Heart right ventricle (tissue), 16 donors: ENCODE measurements at regions not wholly inside any gene's neighbourhood (a gene's known extent, or its start where the extent isn't known, plus 50 kb on each side); places are given as distances from the start of the nearest gene placed in this dataset.

Experiments
- ATAC-seq, 8 donors: fragments of 200-7000 bp; cut with Tn5 transposase; one replicate each; pipeline ENCODE4 v1.9.1; 2020; ENCODE audit warnings: mild to moderate bottlenecking in 8 of 8, moderate library complexity in 8 of 8, moderate number of reproducible peaks in 1 of 8
- DNase-seq, 2 donors: peaks; one replicate each; pipeline ENCODE4 v3.0.0-alpha.2; 2020
- H3K27ac ChIP-seq, 10 donors: fragments of 200-600 bp; sonication (generic) in 2 of 10; one replicate each; pipeline versions ENCODE4 v1.5.0 to v1.8.0; 2020 to 2022; ENCODE audit warnings: mild to moderate bottlenecking in 3 of 10
- H3K27me3 ChIP-seq, 7 donors: fragments of 200-600 bp; one replicate each; pipeline ENCODE4 v1.8.0; 2021 to 2022; ENCODE audit warnings: mild to moderate bottlenecking in 2 of 7
- H3K36me3 ChIP-seq, 9 donors: fragments of 200-600 bp; sonication (generic) in 1 of 9; one replicate each; pipeline versions ENCODE4 v1.5.0 to v1.8.0; 2020 to 2022; ENCODE audit warnings: mild to moderate bottlenecking in 2 of 9
- H3K4me1 ChIP-seq, 9 donors: fragments of 200-600 bp; sonication (generic) in 1 of 9; one replicate each; pipeline versions ENCODE4 v1.5.0 to v1.8.0; 2020 to 2022; ENCODE audit warnings: mild to moderate bottlenecking in 4 of 9
- H3K4me3 ChIP-seq, 10 donors: fragments of 200-600 bp; sonication (generic) in 2 of 10; one replicate each; pipeline versions ENCODE4 v1.5.0 to v1.8.0; 2020 to 2022; ENCODE audit warnings: mild to moderate bottlenecking in 7 of 10, moderate library complexity in 2 of 10
- H3K9me3 ChIP-seq, 11 donors: fragments of 200-600 bp in 10 of 11; sonication (generic) in 2 of 11; one replicate each; pipeline versions ENCODE4 v1.5.0 to v1.8.0; 2013 to 2022; ENCODE audit warnings: mild to moderate bottlenecking in 2 of 11, control low read depth in 1 of 11, moderate library complexity in 1 of 11
- WGBS, 2 donors: extraction: QIAGEN DNeasy Blood & Tissue Kit; methylation state at CpG; one replicate each; pipeline ENCODE4 v1.1.7; 2013; ENCODE audit warnings: inconsistent platforms in 1 of 2; 5-methylcytosine and 5-hydroxymethylcytosine counted together
- intact Hi-C, 10 donors: fragments of 100-400 bp; cut with DNase I; formaldehyde crosslinking; loops; one replicate each; pipeline versions ENCODE4 v1.11.1 to v1.14.2; 2022
- TF ChIP-seq, protein P1 (sequence below), 9 donors: fragments of 200-600 bp; sonication (generic) in 2 of 9; IDR thresholded peaks; one replicate each; pipeline versions ENCODE4 v1.5.0 to v1.8.0; 2021 to 2022; ENCODE audit warnings: antibody characterized with exemption in 9 of 9, mild to moderate bottlenecking in 5 of 9, moderate library complexity in 1 of 9
- donor health status: Arrhythmogenic right ventricular cardiomyopathy.
- donor health status: ischemic (EF 13 %, LVEDD 7.1; RV severe dilation, severe dysfunction).
- donor health status: healthy with polysubstance abuse.
- donor health status: DM: no; HTN: yes; CAD: no.
- donor health status: DM: no; HTN: no; CAD: no.
- donor health status: ischemic (EF 25% LVEDD 6.9; RV normal size, moderate dysfunction).
- donor health status: ischemic (EF 25% LVEDD 5.7; RV mildly dilated, moderate dysfunction).
- donor health status: healthy.
- donor health status: DM: yes; HTN: yes; CAD: no.
- donor health status: Ischemic cardiomyopathy.
- donor health status: ischemic (EF 35%, LVEDD 5.7; RV mildly dilated, moderate dysfunction).
- donor health status: nonischemic (EF 11% LVEDD 7.7; RV severe dilation, severe dysfunction).
- donor health status: DM: yes; HTN: yes; CAD: no.
- donor health status: PGD.
- donor health status: ischemic (EF 29% LVEDD 5.4; RV normal size, mild dysfunction).
- donor health status: nonischemic (EF 23%, LVEDD 6.1; RV moderate dilation, normal function).

DNA sequence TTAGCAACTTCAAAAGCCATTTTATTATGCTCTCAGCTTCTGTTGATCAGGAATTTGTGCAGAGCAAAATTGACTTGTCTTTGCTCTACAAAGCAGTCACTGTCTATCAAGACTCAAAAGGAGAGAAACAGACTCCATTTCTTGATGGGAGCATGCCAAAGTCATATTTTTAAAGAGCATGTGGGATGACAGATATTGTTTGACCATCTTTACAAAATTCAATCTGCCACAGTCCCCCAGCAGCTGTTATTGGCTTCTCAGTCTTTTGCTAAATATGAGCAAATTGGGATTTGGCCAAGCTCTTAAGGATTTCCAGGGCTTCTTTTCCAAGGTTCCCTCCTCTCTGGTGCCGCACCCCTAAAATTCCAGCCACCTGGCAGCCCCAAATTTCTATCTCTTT, 67.9 kb downstream of the TEX51 start:
- no peaks in the 10 kb centered on the region for H3K36me3 ChIP-seq
- H3K27me3 ChIP-seq = peaks cover 0 to 64% (median 25%) of the 10 kb centered on the region in 7 donors
- peaks cover 0 to 4% (median 0%) of the 10 kb centered on the region in 9 donors for H3K4me1 ChIP-seq
- no peak overlapping the region for H3K4me3 ChIP-seq
- ATAC-seq (no peak), DNase-seq (no peak)
- 81 to 95% methylated on average over 1 of the region's 1 CpG for WGBS, 2 donors
- H3K27ac ChIP-seq = no peak overlapping the region
- TF ChIP-seq, protein P1, sequence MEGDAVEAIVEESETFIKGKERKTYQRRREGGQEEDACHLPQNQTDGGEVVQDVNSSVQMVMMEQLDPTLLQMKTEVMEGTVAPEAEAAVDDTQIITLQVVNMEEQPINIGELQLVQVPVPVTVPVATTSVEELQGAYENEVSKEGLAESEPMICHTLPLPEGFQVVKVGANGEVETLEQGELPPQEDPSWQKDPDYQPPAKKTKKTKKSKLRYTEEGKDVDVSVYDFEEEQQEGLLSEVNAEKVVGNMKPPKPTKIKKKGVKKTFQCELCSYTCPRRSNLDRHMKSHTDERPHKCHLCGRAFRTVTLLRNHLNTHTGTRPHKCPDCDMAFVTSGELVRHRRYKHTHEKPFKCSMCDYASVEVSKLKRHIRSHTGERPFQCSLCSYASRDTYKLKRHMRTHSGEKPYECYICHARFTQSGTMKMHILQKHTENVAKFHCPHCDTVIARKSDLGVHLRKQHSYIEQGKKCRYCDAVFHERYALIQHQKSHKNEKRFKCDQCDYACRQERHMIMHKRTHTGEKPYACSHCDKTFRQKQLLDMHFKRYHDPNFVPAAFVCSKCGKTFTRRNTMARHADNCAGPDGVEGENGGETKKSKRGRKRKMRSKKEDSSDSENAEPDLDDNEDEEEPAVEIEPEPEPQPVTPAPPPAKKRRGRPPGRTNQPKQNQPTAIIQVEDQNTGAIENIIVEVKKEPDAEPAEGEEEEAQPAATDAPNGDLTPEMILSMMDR (IDR thresholded peaks at IDR 0.05) = no peak
- H3K9me3 ChIP-seq = no peaks in the 10 kb centered on the region
- intact Hi-C loops = no loop called here

DNA sequence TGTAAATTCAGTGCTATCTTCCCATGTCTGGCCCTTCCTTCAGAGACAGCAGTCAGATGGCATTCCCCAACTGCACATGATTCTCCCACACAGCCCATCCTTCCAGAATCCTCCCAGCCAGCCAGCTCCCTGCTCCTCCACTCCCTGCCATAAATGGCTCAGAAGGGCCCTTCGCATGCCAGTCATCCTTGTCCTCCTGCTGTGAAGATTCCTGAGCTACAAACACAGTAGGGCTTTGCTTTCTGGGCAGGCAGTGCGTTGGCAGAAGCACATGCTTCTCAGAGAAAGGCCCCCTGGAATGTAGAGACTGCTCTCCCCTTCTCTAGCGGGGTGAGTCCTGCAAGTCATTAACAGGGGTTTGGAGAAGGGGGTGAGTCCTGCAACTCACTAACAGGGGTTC, 71.9 kb downstream of the TEX51 start:
- peaks cover 0 to 14% (median 4%) of the 10 kb centered on the region in 9 donors for H3K4me1 ChIP-seq
- H3K36me3 ChIP-seq = no peaks in the 10 kb centered on the region
- 36 to 52% methylated on average over 3 of the region's 3 CpGs for WGBS, 2 donors
- H3K9me3 ChIP-seq = no peaks in the 10 kb centered on the region
- TF ChIP-seq, protein P1 (IDR thresholded peaks at IDR 0.05) = no peak
- H3K27ac ChIP-seq = no peak overlapping the region
- no peak for ATAC-seq
- intact Hi-C loops = loop anchor here in 5 of 10 donors (5.0 to 10.0 kb wide), 3 partner anchors 443 to 1226 kb away; no protein-coding TSS in a partner anchor
- peaks cover 0 to 77% (median 35%) of the 10 kb centered on the region in 7 donors for H3K27me3 ChIP-seq
- no peak overlapping the region for H3K4me3 ChIP-seq
- no peak for DNase-seq

DNA sequence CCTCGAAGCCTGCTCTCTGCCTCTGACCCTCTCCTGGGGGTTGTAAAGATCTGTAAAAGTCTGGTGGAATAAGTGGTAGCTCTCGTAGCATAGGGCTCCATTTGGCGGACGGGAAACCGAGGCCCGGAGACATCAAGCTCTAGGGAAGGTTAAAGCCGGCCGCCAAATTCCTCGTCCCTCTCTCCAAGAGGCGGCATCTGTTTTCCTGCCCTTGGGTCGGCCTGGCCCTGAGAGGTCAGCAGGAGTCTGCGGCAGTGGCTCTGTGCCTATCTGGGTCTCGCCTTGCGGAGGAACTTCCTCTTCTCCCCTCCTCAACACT, 72.4 kb downstream of the TEX51 start:
- H3K9me3 ChIP-seq = no peaks in the 10 kb centered on the region
- 79 to 80% methylated on average over 14 of the region's 14 CpGs for WGBS, 2 donors
- peaks cover 0 to 75% (median 35%) of the 10 kb centered on the region in 7 donors for H3K27me3 ChIP-seq
- peaks cover 0 to 14% (median 4%) of the 10 kb centered on the region in 9 donors for H3K4me1 ChIP-seq
- intact Hi-C loops = loop anchor here in 5 of 10 donors (5.0 to 10.0 kb wide), 3 partner anchors 444 to 1226 kb away; no protein-coding TSS in a partner anchor
- H3K27ac ChIP-seq = no peak overlapping the region
- peak in 1 of 8 donors; percentile 6 for ATAC-seq
- peak overlapping the region in 1 of 10 donors; percentile 8 for H3K4me3 ChIP-seq
- TF ChIP-seq, protein P1 (IDR thresholded peaks at IDR 0.05) = no peak
- no peaks in the 10 kb centered on the region for H3K36me3 ChIP-seq
- no peak for DNase-seq

DNA sequence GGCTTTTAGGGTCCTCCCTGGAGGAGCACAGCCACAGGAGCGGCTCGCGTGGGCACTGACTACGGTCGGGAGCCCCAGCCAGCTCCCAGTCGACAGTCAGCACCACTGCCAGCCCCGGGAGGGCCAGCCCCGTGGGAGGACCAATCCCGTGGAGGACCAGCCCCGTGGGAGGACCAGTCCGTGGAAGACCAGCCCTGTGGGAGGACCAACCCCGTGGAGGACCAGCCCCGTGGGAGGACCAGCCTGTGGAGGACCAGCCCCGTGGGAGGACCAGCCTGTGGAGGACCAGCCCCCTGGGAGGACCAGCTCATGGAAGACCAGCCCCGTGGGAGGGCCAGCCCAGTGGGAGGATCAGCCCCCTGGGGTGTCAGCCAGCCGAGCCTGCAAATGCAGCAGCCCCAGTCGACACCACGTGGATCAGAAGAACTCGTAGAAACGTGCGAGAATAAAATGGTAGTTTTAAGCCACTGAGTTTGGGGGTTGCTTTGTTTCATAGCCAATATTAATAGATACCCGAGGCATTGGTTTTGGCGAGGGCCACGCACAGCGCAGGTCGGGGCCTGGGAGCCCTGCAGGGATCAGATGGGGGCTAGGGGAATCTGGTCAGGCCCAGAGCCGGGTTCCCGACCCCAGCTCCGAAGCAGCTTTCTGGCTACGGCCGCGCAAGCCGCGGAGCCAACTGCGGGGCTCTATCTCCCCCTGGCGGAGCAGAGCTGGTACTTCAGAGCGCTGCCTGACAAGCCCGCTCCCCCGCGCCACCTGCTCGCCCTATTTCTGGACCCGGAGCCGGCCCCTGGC, 73.0 kb downstream of the TEX51 start:
- Histone ChIP-seq H3K4me1 (peaks cover 0 to 14% (median 4%) of the 10 kb centered on the region in 9 donors), H3K4me3 (peak overlapping the region in 9 of 10 donors; percentile 23 to 58 (median 46)), H3K36me3 (no peaks in the 10 kb centered on the region), H3K27ac (no peak overlapping the region), H3K27me3 (peaks cover 0 to 69% (median 35%) of the 10 kb centered on the region in 7 donors), H3K9me3 (no peaks in the 10 kb centered on the region)
- TF ChIP-seq, protein P1 (IDR thresholded peaks at IDR 0.05) = peak; percentile 91 to 98 (median 95)
- WGBS, 2 donors = 15 to 16% methylated on average over 38 to 42 of the region's 43 CpGs
- intact Hi-C loops = loop anchor here in 5 of 10 donors (5.0 to 10.0 kb wide), 3 partner anchors 444 to 1227 kb away; no protein-coding TSS in a partner anchor
- DNase-seq = peak; percentile 58 to 63
- peak; percentile 81 to 94 (median 88) for ATAC-seq
